ENCODE measurements at regions not wholly inside any gene's neighbourhood (a gene's known extent, or its start where the extent isn't known, plus 50 kb on each side); places are given as distances from the start of the nearest gene placed in this dataset.

GRCh38 chr4:32002037-32002747, 1282.0 kb downstream of the PCDH7 start:
- Histone ChIP-seq H3K4me1 (no peaks in the 10 kb centered on the region), H3K36me3 (no peaks in the 10 kb centered on the region), H3K4me3 (no peak overlapping the region), H3K27ac (no peak overlapping the region), H3K9me3 (no peaks in the 10 kb centered on the region), H3K27me3 (no peaks in the 10 kb centered on the region)
- WGBS, 5 donors, result 58 to 71% (median 65%) methylated on average over 6 of the region's 6 CpGs
- DNase-seq, result no peak
- intact Hi-C loops (cut with DNase I; ENCODE audit: low total_unique reads), result no loop called here
- TF ChIP-seq POLR2AphosphoS5 (IDR thresholded peaks at IDR 0.05), result no peak
- no peak for TF ChIP-seq EP300 (IDR thresholded peaks at IDR 0.05)

DNA sequence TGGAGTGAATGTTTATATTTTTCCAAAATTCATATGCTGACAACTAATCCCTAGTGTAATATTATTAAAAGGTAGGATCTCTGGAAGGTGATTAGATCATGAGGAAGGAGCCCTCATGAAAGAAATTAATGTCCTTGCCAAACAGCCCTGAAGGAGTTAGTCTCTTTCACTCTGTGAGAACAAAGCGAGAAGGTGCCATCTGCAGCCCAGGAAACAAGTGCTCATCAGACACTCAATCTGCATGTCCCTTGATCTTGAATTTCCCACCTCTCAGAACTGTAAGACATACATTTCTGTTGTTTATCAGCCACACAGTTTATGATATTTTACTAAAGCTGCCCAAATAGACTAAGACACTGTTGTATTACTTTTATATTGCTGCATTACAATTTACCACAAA, 1283.4 kb downstream of the PCDH7 start:
- TF ChIP-seq EP300 (IDR thresholded peaks at IDR 0.05), result no peak
- Histone ChIP-seq H3K27me3 (no peaks in the 10 kb centered on the region), H3K36me3 (no peaks in the 10 kb centered on the region), H3K27ac (no peak overlapping the region), H3K4me1 (no peaks in the 10 kb centered on the region), H3K9me3 (no peaks in the 10 kb centered on the region), H3K4me3 (no peak overlapping the region)
- no peak for DNase-seq
- WGBS, 5 donors, result 74 to 92% (median 81%) methylated on average over 1 of the region's 1 CpG
- intact Hi-C loops (cut with DNase I; ENCODE audit: low total_unique reads), result no loop called here

- Histone ChIP-seq H3K36me3 (no peaks in the 10 kb centered on the region), H3K27ac (no peak overlapping the region), H3K4me1 (no peaks in the 10 kb centered on the region), H3K9me3 (peaks cover 0 to 9% (median 0%) of the 10 kb centered on the region in 4 donors), H3K4me3 (no peak overlapping the region), H3K27me3 (no peaks in the 10 kb centered on the region)
- no peak for TF ChIP-seq POLR2A (IDR thresholded peaks at IDR 0.05)
- intact Hi-C loops (cut with DNase I; ENCODE audit: low total_unique reads), result no loop called here
- DNase-seq, result no peak
- WGBS, 5 donors, result 78 to 91% (median 88%) methylated on average over 3 of the region's 3 CpGs
Measured at GRCh38 chr4:32010221-32010620, 1290.1 kb downstream of the PCDH7 start.

- H3K4me3 ChIP-seq, result no peak overlapping the region
- 32 to 61% (median 38%) methylated on average over 1 of the region's 1 CpG for WGBS, 5 donors
- no peaks in the 10 kb centered on the region for H3K36me3 ChIP-seq
- DNase-seq, result peak in 1 of 2 donors; percentile 4
- intact Hi-C loops (cut with DNase I; ENCODE audit: low total_unique reads), result no loop called here
- no peaks in the 10 kb centered on the region for H3K4me1 ChIP-seq
- H3K9me3 ChIP-seq, result no peaks in the 10 kb centered on the region
- TF ChIP-seq POLR2A (IDR thresholded peaks at IDR 0.05) (no peak), EP300 (IDR thresholded peaks at IDR 0.05) (no peak), CTCF (IDR thresholded peaks at IDR 0.05) (no peak), POLR2AphosphoS5 (IDR thresholded peaks at IDR 0.05) (no peak)
- H3K27ac ChIP-seq, result no peak overlapping the region
- no peaks in the 10 kb centered on the region for H3K27me3 ChIP-seq
Measured at GRCh38 chr4:32022071-32022470, 1301.9 kb downstream of the PCDH7 start.

- Histone ChIP-seq H3K27ac (no peak overlapping the region), H3K4me3 (no peak overlapping the region), H3K36me3 (no peaks in the 10 kb centered on the region), H3K4me1 (no peaks in the 10 kb centered on the region), H3K27me3 (no peaks in the 10 kb centered on the region), H3K9me3 (no peaks in the 10 kb centered on the region)
- WGBS, 5 donors, result 71 to 83% (median 80%) methylated on average over 5 of the region's 5 CpGs
- intact Hi-C loops (cut with DNase I; ENCODE audit: low total_unique reads), result no loop called here
- no peak for TF ChIP-seq EP300 (IDR thresholded peaks at IDR 0.05)
- TF ChIP-seq CTCF (IDR thresholded peaks at IDR 0.05), result no peak
- no peak for TF ChIP-seq POLR2AphosphoS5 (IDR thresholded peaks at IDR 0.05)
- TF ChIP-seq POLR2A (IDR thresholded peaks at IDR 0.05), result no peak
- peak in 1 of 2 donors; percentile 7 for DNase-seq
Measured at GRCh38 chr4:32025851-32026459, 1305.8 kb downstream of the PCDH7 start.

GRCh38 chr4:32030406-32030805, 1310.2 kb downstream of the PCDH7 start:
- Histone ChIP-seq H3K9me3 (no peaks in the 10 kb centered on the region), H3K27ac (no peak overlapping the region), H3K4me3 (no peak overlapping the region), H3K27me3 (no peaks in the 10 kb centered on the region), H3K36me3 (no peaks in the 10 kb centered on the region), H3K4me1 (no peaks in the 10 kb centered on the region)
- TF ChIP-seq POLR2AphosphoS5 (IDR thresholded peaks at IDR 0.05), result no peak
- no peak for TF ChIP-seq CTCF (IDR thresholded peaks at IDR 0.05)
- no peak for TF ChIP-seq EP300 (IDR thresholded peaks at IDR 0.05)
- TF ChIP-seq POLR2A (IDR thresholded peaks at IDR 0.05), result no peak
- intact Hi-C loops (cut with DNase I; ENCODE audit: low total_unique reads), result no loop called here
- DNase-seq, result no peak

Data from stomach (tissue), 8 donors.